ENCODE measurements at regions not wholly inside any gene's neighbourhood (a gene's known extent, or its start where the extent isn't known, plus 50 kb on each side); places are given as distances from the start of the nearest gene placed in this dataset.

DNA sequence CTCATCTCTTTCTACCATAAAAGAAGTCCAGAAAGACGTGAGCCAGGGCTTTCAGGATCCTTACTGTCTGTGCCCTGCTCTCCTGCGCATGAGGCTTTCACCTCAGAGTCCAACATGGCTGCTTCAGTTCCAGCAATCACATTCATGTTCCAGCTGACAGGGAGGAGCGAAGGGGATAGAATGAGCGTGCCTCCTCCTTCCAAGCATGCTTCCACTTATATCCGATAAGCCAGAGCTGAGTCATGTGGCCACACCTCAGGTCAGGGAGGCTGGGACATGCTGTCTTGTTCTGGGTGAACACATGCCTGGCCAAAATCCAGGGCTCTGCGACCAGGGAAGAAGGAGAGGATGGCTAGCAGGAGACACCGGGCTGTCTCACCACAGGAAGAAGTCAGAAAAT, 248.2 kb downstream of the SKAP2 start (continued):
- TF ChIP-seq, protein P1, sequence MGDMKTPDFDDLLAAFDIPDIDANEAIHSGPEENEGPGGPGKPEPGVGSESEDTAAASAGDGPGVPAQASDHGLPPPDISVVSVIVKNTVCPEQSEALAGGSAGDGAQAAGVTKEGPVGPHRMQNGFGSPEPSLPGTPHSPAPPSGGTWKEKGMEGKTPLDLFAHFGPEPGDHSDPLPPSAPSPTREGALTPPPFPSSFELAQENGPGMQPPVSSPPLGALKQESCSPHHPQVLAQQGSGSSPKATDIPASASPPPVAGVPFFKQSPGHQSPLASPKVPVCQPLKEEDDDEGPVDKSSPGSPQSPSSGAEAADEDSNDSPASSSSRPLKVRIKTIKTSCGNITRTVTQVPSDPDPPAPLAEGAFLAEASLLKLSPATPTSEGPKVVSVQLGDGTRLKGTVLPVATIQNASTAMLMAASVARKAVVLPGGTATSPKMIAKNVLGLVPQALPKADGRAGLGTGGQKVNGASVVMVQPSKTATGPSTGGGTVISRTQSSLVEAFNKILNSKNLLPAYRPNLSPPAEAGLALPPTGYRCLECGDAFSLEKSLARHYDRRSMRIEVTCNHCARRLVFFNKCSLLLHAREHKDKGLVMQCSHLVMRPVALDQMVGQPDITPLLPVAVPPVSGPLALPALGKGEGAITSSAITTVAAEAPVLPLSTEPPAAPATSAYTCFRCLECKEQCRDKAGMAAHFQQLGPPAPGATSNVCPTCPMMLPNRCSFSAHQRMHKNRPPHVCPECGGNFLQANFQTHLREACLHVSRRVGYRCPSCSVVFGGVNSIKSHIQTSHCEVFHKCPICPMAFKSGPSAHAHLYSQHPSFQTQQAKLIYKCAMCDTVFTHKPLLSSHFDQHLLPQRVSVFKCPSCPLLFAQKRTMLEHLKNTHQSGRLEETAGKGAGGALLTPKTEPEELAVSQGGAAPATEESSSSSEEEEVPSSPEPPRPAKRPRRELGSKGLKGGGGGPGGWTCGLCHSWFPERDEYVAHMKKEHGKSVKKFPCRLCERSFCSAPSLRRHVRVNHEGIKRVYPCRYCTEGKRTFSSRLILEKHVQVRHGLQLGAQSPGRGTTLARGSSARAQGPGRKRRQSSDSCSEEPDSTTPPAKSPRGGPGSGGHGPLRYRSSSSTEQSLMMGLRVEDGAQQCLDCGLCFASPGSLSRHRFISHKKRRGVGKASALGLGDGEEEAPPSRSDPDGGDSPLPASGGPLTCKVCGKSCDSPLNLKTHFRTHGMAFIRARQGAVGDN (IDR thresholded peaks at IDR 0.05) = no peak
- TF ChIP-seq, protein P2, sequence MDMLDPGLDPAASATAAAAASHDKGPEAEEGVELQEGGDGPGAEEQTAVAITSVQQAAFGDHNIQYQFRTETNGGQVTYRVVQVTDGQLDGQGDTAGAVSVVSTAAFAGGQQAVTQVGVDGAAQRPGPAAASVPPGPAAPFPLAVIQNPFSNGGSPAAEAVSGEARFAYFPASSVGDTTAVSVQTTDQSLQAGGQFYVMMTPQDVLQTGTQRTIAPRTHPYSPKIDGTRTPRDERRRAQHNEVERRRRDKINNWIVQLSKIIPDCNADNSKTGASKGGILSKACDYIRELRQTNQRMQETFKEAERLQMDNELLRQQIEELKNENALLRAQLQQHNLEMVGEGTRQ (IDR thresholded peaks at IDR 0.05; ENCODE audit: borderline replicate concordance, low read depth, low read length) = no peak
- no peak for TF ChIP-seq SUZ12 (IDR thresholded peaks at IDR 0.05; ENCODE audit: unreplicated experiment)
- TF ChIP-seq, protein P3, sequence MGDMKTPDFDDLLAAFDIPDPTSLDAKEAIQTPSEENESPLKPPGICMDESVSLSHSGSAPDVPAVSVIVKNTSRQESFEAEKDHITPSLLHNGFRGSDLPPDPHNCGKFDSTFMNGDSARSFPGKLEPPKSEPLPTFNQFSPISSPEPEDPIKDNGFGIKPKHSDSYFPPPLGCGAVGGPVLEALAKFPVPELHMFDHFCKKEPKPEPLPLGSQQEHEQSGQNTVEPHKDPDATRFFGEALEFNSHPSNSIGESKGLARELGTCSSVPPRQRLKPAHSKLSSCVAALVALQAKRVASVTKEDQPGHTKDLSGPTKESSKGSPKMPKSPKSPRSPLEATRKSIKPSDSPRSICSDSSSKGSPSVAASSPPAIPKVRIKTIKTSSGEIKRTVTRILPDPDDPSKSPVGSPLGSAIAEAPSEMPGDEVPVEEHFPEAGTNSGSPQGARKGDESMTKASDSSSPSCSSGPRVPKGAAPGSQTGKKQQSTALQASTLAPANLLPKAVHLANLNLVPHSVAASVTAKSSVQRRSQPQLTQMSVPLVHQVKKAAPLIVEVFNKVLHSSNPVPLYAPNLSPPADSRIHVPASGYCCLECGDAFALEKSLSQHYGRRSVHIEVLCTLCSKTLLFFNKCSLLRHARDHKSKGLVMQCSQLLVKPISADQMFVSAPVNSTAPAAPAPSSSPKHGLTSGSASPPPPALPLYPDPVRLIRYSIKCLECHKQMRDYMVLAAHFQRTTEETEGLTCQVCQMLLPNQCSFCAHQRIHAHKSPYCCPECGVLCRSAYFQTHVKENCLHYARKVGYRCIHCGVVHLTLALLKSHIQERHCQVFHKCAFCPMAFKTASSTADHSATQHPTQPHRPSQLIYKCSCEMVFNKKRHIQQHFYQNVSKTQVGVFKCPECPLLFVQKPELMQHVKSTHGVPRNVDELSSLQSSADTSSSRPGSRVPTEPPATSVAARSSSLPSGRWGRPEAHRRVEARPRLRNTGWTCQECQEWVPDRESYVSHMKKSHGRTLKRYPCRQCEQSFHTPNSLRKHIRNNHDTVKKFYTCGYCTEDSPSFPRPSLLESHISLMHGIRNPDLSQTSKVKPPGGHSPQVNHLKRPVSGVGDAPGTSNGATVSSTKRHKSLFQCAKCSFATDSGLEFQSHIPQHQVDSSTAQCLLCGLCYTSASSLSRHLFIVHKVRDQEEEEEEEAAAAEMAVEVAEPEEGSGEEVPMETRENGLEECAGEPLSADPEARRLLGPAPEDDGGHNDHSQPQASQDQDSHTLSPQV (IDR thresholded peaks at IDR 0.05) = no peak

All from GM12878 (cell line).